C4-2B (cell line): ENCODE measurements at regions not wholly inside any gene's neighbourhood (a gene's known extent, or its start where the extent isn't known, plus 50 kb on each side); places are given as distances from the start of the nearest gene placed in this dataset.
"Not testable (repeated sequence)": the region's sequence is repeated elsewhere in the genome, so short reads cannot be mapped to it uniquely, and the experiment has no call there.

Experiments used
- H3K27ac ChIP-seq: fragments of 450-650 bp; 2 replicates; pipeline ENCODE4 v1.5.1; 2017
- CTCF ChIP-seq: fragments of 450-650 bp; conservative IDR thresholded peaks from 2 replicates; pipeline ENCODE4 v1.5.1; 2017; ENCODE audit warnings: mild to moderate bottlenecking
- ZFX ChIP-seq: fragments of 450-650 bp; IDR thresholded peaks from 2 replicates; pipeline ENCODE4 v1.6.1; 2017

DNA sequence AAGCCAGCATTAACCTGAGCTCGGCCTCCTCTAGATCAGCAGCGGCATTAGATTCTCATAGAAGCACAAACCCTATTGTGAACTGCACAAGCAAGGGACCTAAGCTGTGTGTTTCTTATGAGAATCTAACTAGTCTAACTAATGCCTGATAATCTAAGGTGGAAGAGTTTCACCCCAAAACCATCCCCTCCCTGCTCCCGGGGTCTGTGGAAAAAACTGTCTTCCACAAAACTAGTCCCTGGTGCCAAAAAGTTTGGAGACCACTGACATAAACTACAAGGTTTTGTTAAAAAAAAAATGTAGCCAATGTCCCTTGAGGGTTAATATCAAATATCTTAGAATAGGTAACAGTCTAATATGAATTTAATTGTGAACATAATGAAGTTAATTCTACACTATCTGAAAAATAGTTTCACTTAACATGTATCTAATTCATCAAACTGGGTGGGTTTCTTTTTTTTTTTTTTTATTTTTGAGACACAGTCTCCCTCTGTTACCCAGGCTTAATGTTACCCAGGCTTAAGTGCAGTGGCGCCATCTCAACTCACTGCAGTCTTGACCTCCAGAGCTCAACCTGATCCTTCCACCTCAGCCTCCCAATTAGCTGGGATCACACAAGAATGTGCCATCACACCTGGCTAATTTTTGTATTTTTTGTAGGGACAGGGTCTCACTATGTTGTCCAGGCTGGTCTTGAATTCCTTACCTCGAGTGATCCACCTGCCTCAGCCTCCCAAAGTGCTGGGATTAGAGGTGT lies 4752.2 kb upstream of the OR11H1 start:
- not testable (repeated sequence) for H3K27ac ChIP-seq

DNA sequence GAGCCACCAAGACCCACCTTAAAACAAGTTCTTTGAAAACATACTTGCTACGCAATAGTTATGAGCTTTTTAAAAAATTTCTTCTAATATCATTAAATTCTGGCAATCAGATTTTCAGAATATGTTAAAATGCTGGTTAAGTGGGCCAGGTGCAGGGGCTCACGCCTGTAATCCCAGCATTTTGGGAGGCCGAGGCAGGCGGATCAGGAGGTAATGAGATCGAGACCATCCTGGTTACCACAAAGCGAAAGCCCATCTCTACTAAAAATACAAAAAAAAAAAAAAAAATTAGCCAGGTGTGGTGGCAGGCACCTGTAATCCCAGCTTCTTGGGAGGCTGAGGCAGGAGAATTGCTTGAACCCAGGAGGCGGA lies 4751.6 kb upstream of the OR11H1 start:
- not testable (repeated sequence) for H3K27ac ChIP-seq

DNA sequence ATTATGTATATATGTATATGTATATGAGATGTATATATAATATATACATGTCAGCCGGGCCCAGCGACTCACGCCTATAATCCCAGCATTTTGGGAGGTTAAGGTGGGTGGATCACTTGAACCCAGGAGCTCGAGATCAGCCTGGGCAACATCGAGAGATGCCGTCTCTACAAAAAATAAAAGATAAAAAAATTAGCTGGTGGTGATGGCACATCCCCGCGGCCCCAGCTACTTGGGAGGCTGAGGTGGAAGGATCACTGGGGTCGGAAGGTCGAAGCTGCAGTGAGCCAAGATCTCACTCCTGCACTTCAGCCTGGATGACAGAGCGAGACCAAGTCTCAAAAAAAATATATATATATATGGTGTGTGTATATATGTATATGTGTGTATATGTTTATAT lies 4750.3 kb upstream of the OR11H1 start:
- H3K27ac ChIP-seq, result not testable (repeated sequence)

- TF ChIP-seq ZFX (no peak), CTCF (no peak)
- no peak overlapping the region for H3K27ac ChIP-seq
Measured at GRCh38 chr22:10778296-10778814, 4749.6 kb upstream of the OR11H1 start.

- not testable (repeated sequence) for H3K27ac ChIP-seq
Measured at GRCh38 chr22:10779200-10779599, 4748.8 kb upstream of the OR11H1 start.

DNA sequence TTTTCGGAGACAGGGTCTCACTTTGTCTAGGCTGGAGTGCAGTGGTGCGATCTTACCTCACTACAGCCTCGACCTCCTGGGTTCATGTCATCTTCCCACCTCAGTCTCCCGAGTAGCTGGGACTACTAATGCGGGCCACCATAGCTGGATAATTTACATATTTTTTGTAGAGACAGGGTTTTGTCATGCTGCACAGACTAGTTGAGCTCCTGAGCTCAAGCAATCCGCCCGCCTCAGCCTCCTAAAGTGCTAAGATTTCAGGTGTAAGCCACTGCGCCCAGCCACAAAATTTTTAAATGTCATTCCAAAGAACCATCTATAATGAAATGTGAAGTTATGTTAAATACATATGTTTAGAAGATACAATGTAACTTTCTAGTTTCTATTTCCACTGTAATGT lies 4747.7 kb upstream of the OR11H1 start:
- no peak overlapping the region for H3K27ac ChIP-seq
- TF ChIP-seq CTCF (no peak), ZFX (no peak)

DNA sequence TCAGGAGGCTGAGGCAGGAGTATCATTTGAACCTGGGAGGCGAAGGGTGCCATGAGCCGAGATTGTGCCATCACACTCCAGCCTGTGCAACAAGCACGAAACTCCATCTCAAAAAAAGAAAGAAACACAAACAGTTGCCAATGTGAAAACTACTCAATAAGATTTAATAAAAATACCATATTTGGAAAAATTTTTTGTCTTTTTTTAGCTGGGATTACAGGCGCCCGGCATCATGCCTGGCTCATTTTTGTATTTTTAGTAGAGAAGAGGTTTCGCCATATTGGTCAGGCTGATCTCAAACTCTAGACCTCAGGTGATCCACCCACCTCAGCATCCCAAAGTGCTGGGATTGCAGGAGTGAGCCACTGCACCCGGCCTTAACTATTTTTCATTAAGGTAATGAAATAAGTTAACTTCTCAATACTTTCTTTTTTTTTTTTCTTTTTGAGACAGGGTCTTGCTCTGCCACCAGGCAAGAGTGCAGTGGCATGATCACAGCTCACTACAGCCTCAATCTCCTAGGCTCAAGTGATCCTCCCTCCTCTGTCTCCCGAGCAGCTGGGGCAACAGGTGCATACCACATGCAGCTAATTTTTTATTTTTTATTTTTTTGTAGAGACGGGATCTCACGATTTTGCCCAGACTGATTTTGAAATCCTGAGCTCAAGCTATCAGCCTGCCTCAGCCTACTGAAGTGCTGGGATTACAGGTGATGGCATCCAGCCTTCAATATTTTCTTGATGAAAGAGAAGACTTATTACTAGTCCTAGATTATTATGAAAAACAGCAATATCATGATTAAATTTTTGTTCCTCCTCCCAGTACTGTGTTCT lies 4746.2 kb upstream of the OR11H1 start:
- H3K27ac ChIP-seq, result no peak overlapping the region
- TF ChIP-seq ZFX (no peak), CTCF (no peak)
